22Rv1 (cell line): ENCODE measurements at regions not wholly inside any gene's neighbourhood (a gene's known extent, or its start where the extent isn't known, plus 50 kb on each side); places are given as distances from the start of the nearest gene placed in this dataset.

Source experiments
- H3K27ac ChIP-seq: fragments of 450-650 bp; 2 replicates; pipeline ENCODE4 v1.5.1; 2017
- CTCF ChIP-seq: fragments of 450-650 bp; IDR thresholded peaks from 2 replicates; pipeline ENCODE4 v1.5.1; 2017; ENCODE audit warnings: mild to moderate bottlenecking
- ZFX ChIP-seq: fragments of 450-650 bp; IDR thresholded peaks from 2 replicates; pipeline ENCODE4 v1.6.1; 2017; ENCODE audit warnings: antibody characterized with exemption, borderline replicate concordance

- no peak overlapping the region for H3K27ac ChIP-seq
- TF ChIP-seq CTCF (no peak), ZFX (no peak)
Measured at GRCh38 chr1:235021321-235021720, 107.3 kb downstream of the TOMM20 start.

- TF ChIP-seq ZFX, result no peak
- no peak for TF ChIP-seq CTCF
- no peak overlapping the region for H3K27ac ChIP-seq
Measured at GRCh38 chr1:235019961-235020360, 108.7 kb downstream of the TOMM20 start.

- H3K27ac ChIP-seq, result no peak overlapping the region
- TF ChIP-seq ZFX, result no peak
- TF ChIP-seq CTCF, result no peak
Measured at GRCh38 chr1:235019471-235019870, 109.2 kb downstream of the TOMM20 start.

- no peak overlapping the region for H3K27ac ChIP-seq
- TF ChIP-seq ZFX, result no peak
- TF ChIP-seq CTCF, result no peak
Measured at GRCh38 chr1:235018720-235019444, 109.8 kb downstream of the TOMM20 start.

DNA sequence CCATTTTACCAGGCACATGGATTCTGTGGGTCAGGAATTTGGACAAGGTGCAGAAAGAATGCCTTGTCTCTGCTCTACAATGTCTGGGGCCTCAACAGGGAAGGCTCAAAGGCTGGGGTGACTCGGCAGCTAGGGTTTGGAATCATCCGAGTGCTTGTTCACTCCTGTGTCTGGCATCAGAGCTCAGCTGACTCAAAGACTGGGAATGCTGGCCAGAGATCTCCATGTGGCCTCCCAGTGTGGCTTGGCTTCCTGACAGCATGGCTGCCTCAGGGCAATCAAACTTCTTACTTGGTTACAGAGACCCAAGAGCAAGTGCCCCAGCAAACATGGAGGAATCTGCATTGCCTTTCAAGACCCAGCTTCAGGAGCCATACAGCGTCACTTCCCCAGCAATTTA lies 110.5 kb downstream of the TOMM20 start:
- no peak overlapping the region for H3K27ac ChIP-seq
- no peak for TF ChIP-seq CTCF

DNA sequence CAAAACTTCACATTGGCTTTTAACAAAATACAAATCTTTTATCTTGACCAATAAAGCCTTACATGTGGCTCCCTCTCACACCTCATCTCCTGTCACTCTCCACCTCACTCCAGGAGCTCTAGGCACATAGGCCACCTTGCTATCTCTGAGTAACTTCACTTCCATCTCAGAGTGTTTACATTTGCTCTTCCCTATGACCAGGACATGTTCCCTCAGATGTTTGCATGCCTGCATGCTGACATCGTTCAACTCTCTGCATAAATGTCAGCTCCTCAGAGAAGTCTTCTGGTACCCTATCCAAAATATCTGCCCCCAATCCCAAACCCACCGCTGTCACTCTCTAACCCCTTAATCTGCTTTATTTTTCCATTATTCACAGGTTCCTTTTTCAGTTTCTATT lies 110.9 kb downstream of the TOMM20 start:
- TF ChIP-seq CTCF, result no peak
- no peak for TF ChIP-seq ZFX
- no peak overlapping the region for H3K27ac ChIP-seq

GRCh38 chr1:235017191-235017590 lies 111.4 kb downstream of the TOMM20 start:
- no peak for TF ChIP-seq CTCF
- TF ChIP-seq ZFX, result no peak
- no peak overlapping the region for H3K27ac ChIP-seq
